PC-9 (cell line): ENCODE measurements at regions not wholly inside any gene's neighbourhood (a gene's known extent, or its start where the extent isn't known, plus 50 kb on each side); places are given as distances from the start of the nearest gene placed in this dataset.

Source experiments
- EZH2 ChIP-seq: fragments of 200-600 bp; sonication (generic); IDR thresholded peaks from 2 replicates; pipeline ENCODE4 v1.8.0; 2017; ENCODE audit warnings: antibody characterized with exemption, low read depth
- TF ChIP-seq, protein P1 (sequence below): fragments of 200-600 bp; sonication (generic); conservative IDR thresholded peaks from 2 replicates; pipeline ENCODE4 v1.6.1; 2017; ENCODE audit warnings: mixed run types, antibody characterized with exemption, mild to moderate bottlenecking, moderate library complexity

DNA sequence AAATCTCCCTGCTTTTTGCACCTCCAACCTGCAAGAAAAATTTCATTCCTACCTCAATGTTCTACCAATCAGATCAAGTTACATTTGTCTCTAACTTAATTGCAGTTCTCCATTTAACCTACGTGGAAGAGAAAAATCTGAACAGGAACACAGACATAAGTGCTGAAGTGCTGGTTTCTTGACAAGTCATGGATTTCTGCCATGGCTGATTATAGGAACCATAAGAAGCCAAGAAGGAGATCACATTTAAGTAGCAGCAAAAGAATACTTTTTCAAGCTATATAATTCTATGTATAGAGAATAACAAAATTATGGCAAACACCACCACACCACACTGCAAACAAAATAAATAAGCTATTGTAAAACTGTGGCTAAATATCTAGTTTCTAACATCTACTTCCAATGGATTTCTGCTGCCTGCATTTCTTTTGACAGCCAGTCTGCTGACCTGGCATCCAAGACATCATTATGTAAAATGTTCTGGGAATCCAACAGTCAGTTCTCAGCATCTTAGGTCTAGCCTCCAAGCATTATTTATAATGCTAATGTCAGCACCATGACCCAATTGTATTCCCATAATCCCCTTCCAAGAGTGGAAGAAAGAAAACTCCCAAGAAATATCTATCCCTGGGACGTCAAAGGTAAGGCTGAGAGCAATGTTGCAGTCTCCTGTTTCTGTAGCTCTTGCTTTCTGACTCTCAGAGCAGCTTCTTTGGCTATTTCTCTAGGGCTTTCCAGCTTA lies 50.8 kb upstream of the GAB1 start:
- TF ChIP-seq, protein P1, sequence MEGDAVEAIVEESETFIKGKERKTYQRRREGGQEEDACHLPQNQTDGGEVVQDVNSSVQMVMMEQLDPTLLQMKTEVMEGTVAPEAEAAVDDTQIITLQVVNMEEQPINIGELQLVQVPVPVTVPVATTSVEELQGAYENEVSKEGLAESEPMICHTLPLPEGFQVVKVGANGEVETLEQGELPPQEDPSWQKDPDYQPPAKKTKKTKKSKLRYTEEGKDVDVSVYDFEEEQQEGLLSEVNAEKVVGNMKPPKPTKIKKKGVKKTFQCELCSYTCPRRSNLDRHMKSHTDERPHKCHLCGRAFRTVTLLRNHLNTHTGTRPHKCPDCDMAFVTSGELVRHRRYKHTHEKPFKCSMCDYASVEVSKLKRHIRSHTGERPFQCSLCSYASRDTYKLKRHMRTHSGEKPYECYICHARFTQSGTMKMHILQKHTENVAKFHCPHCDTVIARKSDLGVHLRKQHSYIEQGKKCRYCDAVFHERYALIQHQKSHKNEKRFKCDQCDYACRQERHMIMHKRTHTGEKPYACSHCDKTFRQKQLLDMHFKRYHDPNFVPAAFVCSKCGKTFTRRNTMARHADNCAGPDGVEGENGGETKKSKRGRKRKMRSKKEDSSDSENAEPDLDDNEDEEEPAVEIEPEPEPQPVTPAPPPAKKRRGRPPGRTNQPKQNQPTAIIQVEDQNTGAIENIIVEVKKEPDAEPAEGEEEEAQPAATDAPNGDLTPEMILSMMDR, result no peak
- no peak for TF ChIP-seq EZH2
